Astrocyte (in vitro differentiated cells and primary cell): ENCODE measurements at regions not wholly inside any gene's neighbourhood (a gene's known extent, or its start where the extent isn't known, plus 50 kb on each side); places are given as distances from the start of the nearest gene placed in this dataset.
"Not testable (repeated sequence)": the region's sequence is repeated elsewhere in the genome, so short reads cannot be mapped to it uniquely, and the experiment has no call there.

Experiments
- DNase-seq: peaks from one replicate; pipeline ENCODE4 v3.0.0-alpha.2; 2010; ENCODE audit warnings: low read depth
- FAIRE-seq: peaks from 2 replicates; lab custom pipeline; 2011; peaks lifted over from hg19 to GRCh38; lab: Jason Lieb, UNC
- H2AFZ ChIP-seq: 2 replicates; pipeline ENCODE4 v1.6.0; 2012; ENCODE audit warnings: low read depth, low read length, inconsistent platforms
- H3K27ac ChIP-seq: 2 replicates; pipeline ENCODE4 v1.5.1; 2011; ENCODE audit warnings: low read depth, low read length, inconsistent platforms
- H3K27me3 ChIP-seq: 2 replicates; pipeline ENCODE4 v1.6.0; 2011; ENCODE audit warnings: low read length, inconsistent platforms; ENCODE audit not compliant: insufficient read depth
- H3K36me3 ChIP-seq: 2 replicates; pipeline ENCODE4 v1.5.1; 2011; ENCODE audit warnings: low read length, inconsistent platforms; ENCODE audit not compliant: insufficient read depth
- H3K4me1 ChIP-seq: 2 replicates; pipeline ENCODE4 v1.5.1; 2011; ENCODE audit warnings: low read length, inconsistent platforms; ENCODE audit not compliant: insufficient read depth
- H3K4me2 ChIP-seq: 2 replicates; pipeline ENCODE4 v1.6.0; 2012; ENCODE audit warnings: low read length, inconsistent platforms
- H3K4me3 ChIP-seq: 2 replicates; pipeline ENCODE4 v1.5.1; 2011; ENCODE audit warnings: low read depth, mild to moderate bottlenecking, low read length, inconsistent platforms; ENCODE audit not compliant: insufficient read depth
- H3K79me2 ChIP-seq: 2 replicates; pipeline ENCODE4 v1.6.0; 2012; ENCODE audit warnings: mild to moderate bottlenecking, low read length, inconsistent platforms; ENCODE audit not compliant: insufficient read depth
- H3K9ac ChIP-seq: 2 replicates; pipeline ENCODE4 v1.6.0; 2012; ENCODE audit warnings: mild to moderate bottlenecking, low read length, inconsistent platforms
- H3K9me3 ChIP-seq: 2 replicates; pipeline ENCODE4 v1.5.1; 2012; ENCODE audit warnings: low read depth, mild to moderate bottlenecking, low read length, inconsistent platforms; ENCODE audit not compliant: insufficient read depth
- H4K20me1 ChIP-seq: 2 replicates; pipeline ENCODE4 v1.6.0; 2012; ENCODE audit warnings: low read length, inconsistent platforms; ENCODE audit not compliant: insufficient read depth
- H3K27ac Mint-ChIP-seq: one replicate; pipeline ENCODE4 v1.8.0; 2021; ENCODE audit warnings: mild to moderate bottlenecking, mixed read lengths; ENCODE audit not compliant: unreplicated experiment
- H3K27me3 Mint-ChIP-seq: one replicate; pipeline ENCODE4 v1.8.0; 2021; ENCODE audit warnings: low read depth, mixed read lengths; ENCODE audit not compliant: unreplicated experiment
- H3K36me3 Mint-ChIP-seq: one replicate; pipeline ENCODE4 v1.8.0; 2021; ENCODE audit warnings: low read depth, mixed read lengths; ENCODE audit not compliant: unreplicated experiment
- H3K4me1 Mint-ChIP-seq: one replicate; pipeline ENCODE4 v1.8.0; 2021; ENCODE audit warnings: low read depth, mixed read lengths; ENCODE audit not compliant: unreplicated experiment
- H3K4me3 Mint-ChIP-seq: one replicate; pipeline ENCODE4 v1.8.0; 2021; ENCODE audit warnings: mild to moderate bottlenecking, moderate library complexity, mixed read lengths; ENCODE audit not compliant: unreplicated experiment
- H3K9me3 Mint-ChIP-seq: one replicate; pipeline ENCODE4 v1.8.0; 2021; ENCODE audit warnings: mild to moderate bottlenecking, mixed read lengths; ENCODE audit not compliant: unreplicated experiment

GRCh38 chr2:94652131-94652530 lies 219.1 kb upstream of the TEKT4 start:
- H3K4me1 ChIP-seq, H3K27me3 ChIP-seq, H3K4me1 Mint-ChIP-seq, H2AFZ ChIP-seq, H3K4me3 ChIP-seq, H3K4me2 ChIP-seq, H3K79me2 ChIP-seq, H4K20me1 ChIP-seq, DNase-seq, FAIRE-seq, H3K27ac Mint-ChIP-seq, H3K27ac ChIP-seq, H3K36me3 ChIP-seq, H3K9ac ChIP-seq, H3K36me3 Mint-ChIP-seq, H3K4me3 Mint-ChIP-seq, H3K9me3 Mint-ChIP-seq, H3K9me3 ChIP-seq: not testable (repeated sequence)
- peaks cover 11% of the 10 kb centered on the region for H3K27me3 Mint-ChIP-seq

GRCh38 chr2:94669858-94670257 lies 201.4 kb upstream of the TEKT4 start:
- H4K20me1 ChIP-seq, H3K4me3 ChIP-seq, H3K9ac ChIP-seq, H3K4me1 ChIP-seq, H3K27me3 Mint-ChIP-seq, H3K4me2 ChIP-seq, H3K9me3 ChIP-seq, H2AFZ ChIP-seq, H3K27ac ChIP-seq, H3K36me3 Mint-ChIP-seq, H3K27ac Mint-ChIP-seq, H3K9me3 Mint-ChIP-seq, H3K79me2 ChIP-seq, H3K36me3 ChIP-seq, FAIRE-seq, H3K4me3 Mint-ChIP-seq, DNase-seq, H3K4me1 Mint-ChIP-seq, H3K27me3 ChIP-seq: not testable (repeated sequence)

- H3K9ac ChIP-seq, DNase-seq, H3K79me2 ChIP-seq, H3K36me3 Mint-ChIP-seq, H3K36me3 ChIP-seq, H3K27ac Mint-ChIP-seq, H3K27me3 ChIP-seq, H3K27me3 Mint-ChIP-seq, FAIRE-seq, H3K4me3 Mint-ChIP-seq, H3K4me3 ChIP-seq, H3K4me1 ChIP-seq, H3K9me3 Mint-ChIP-seq, H3K4me2 ChIP-seq, H3K27ac ChIP-seq, H4K20me1 ChIP-seq, H3K4me1 Mint-ChIP-seq, H3K9me3 ChIP-seq, H2AFZ ChIP-seq: not testable (repeated sequence)
Observed at GRCh38 chr2:94694236-94694635, 177.0 kb upstream of the TEKT4 start.

GRCh38 chr2:94708982-94709381 lies 162.2 kb upstream of the TEKT4 start:
- not testable (repeated sequence) for H3K4me3 ChIP-seq, H3K4me1 ChIP-seq, H3K27ac Mint-ChIP-seq, FAIRE-seq, H3K4me3 Mint-ChIP-seq, H3K27me3 ChIP-seq, H3K36me3 ChIP-seq, H3K9me3 Mint-ChIP-seq, H4K20me1 ChIP-seq, H3K27ac ChIP-seq, H3K4me2 ChIP-seq, H3K4me1 Mint-ChIP-seq, H3K9me3 ChIP-seq, H3K79me2 ChIP-seq, H3K9ac ChIP-seq, H2AFZ ChIP-seq, H3K36me3 Mint-ChIP-seq, DNase-seq
- peaks cover 34% of the 10 kb centered on the region for H3K27me3 Mint-ChIP-seq
